Stimulated activated CD8-positive, alpha-beta memory T cell treated with anti-CD3 and anti-CD28 coated beads, Interleukin-4, amount 100 ng/mL, for 48 hours (primary cell): ENCODE measurements at regions not wholly inside any gene's neighbourhood (a gene's known extent, or its start where the extent isn't known, plus 50 kb on each side); places are given as distances from the start of the nearest gene placed in this dataset.

Experiments
- DNase-seq: peaks from one replicate; pipeline ENCODE4 v3.0.0-alpha.2; 2020

- DNase-seq = no peak
These were observed 74.2 kb upstream of the MBOAT2 start for GRCh38 chr2:9077691-9078090.

- no peak for DNase-seq
These were observed 73.3 kb upstream of the MBOAT2 start for GRCh38 chr2:9076755-9077154.

GRCh38 chr2:9076210-9076609 lies 72.7 kb upstream of the MBOAT2 start:
- no peak for DNase-seq

- no peak for DNase-seq
These were observed 71.4 kb upstream of the MBOAT2 start for GRCh38 chr2:9074930-9075329.

- DNase-seq = no peak
These were observed 68.2 kb upstream of the MBOAT2 start for GRCh38 chr2:9071584-9072124.

GRCh38 chr2:9071032-9071431 lies 67.5 kb upstream of the MBOAT2 start:
- DNase-seq = peak; percentile 32

- DNase-seq = no peak
These were observed 66.1 kb upstream of the MBOAT2 start for GRCh38 chr2:9069543-9069942.

- DNase-seq = no peak
These were observed 62.4 kb upstream of the MBOAT2 start for GRCh38 chr2:9065901-9066300.

- DNase-seq = no peak
These were observed 59.6 kb upstream of the MBOAT2 start for GRCh38 chr2:9063023-9063606.

- no peak for DNase-seq
These were observed 57.3 kb upstream of the MBOAT2 start for GRCh38 chr2:9060819-9061218.

GRCh38 chr2:9057939-9058761 lies 54.7 kb upstream of the MBOAT2 start:
- DNase-seq = no peak

- no peak for DNase-seq
These were observed 52.0 kb upstream of the MBOAT2 start for GRCh38 chr2:9055471-9055870.

GRCh38 chr2:9053534-9053931 lies 50.0 kb upstream of the MBOAT2 start:
- DNase-seq = no peak
